Left renal pelvis (tissue), 4 donors: ENCODE measurements at regions not wholly inside any gene's neighbourhood (a gene's known extent, or its start where the extent isn't known, plus 50 kb on each side); places are given as distances from the start of the nearest gene placed in this dataset.
"Not testable (repeated sequence)": the region's sequence is repeated elsewhere in the genome, so short reads cannot be mapped to it uniquely, and the experiment has no call there.

Experiments used
- DNase-seq, 4 donors: peaks; one replicate each; pipeline ENCODE4 v3.0.0-alpha.2; 2013; ENCODE audit warnings: low read depth in 4 of 4, low spot score in 3 of 4

- DNase-seq = peak in 1 of 4 donors; percentile 47
These were observed 313.0 kb upstream of the ZNF608 start for GRCh38 chr5:125059255-125060002.

- no peak for DNase-seq
These were observed 315.3 kb upstream of the ZNF608 start for GRCh38 chr5:125061726-125062125.

GRCh38 chr5:125064621-125065438, 318.4 kb upstream of the ZNF608 start:
- DNase-seq = no peak

- no peak for DNase-seq
These were observed 319.3 kb upstream of the ZNF608 start for GRCh38 chr5:125065741-125066140.

GRCh38 chr5:125070961-125071360, 324.5 kb upstream of the ZNF608 start:
- no peak for DNase-seq

- DNase-seq = no peak
These were observed 326.7 kb upstream of the ZNF608 start for GRCh38 chr5:125073090-125073489.

GRCh38 chr5:125075567-125075966, 329.1 kb upstream of the ZNF608 start:
- DNase-seq = no peak

- DNase-seq = not testable (repeated sequence)
These were observed 332.6 kb upstream of the ZNF608 start for GRCh38 chr5:125079028-125079427.

GRCh38 chr5:125081101-125081500, 334.7 kb upstream of the ZNF608 start:
- DNase-seq = no peak

GRCh38 chr5:125083981-125084380, 337.5 kb upstream of the ZNF608 start:
- DNase-seq = no peak

GRCh38 chr5:125085797-125086505, 339.5 kb upstream of the ZNF608 start:
- DNase-seq = no peak

GRCh38 chr5:125088522-125089105, 342.2 kb upstream of the ZNF608 start:
- no peak for DNase-seq

GRCh38 chr5:125092138-125092537, 345.7 kb upstream of the ZNF608 start:
- DNase-seq = not testable (repeated sequence)

GRCh38 chr5:125093776-125094175, 347.3 kb upstream of the ZNF608 start:
- no peak for DNase-seq

GRCh38 chr5:125100342-125100741, 353.9 kb upstream of the ZNF608 start:
- no peak for DNase-seq

GRCh38 chr5:125100951-125101350, 354.5 kb upstream of the ZNF608 start:
- DNase-seq = no peak

- no peak for DNase-seq
These were observed 357.0 kb upstream of the ZNF608 start for GRCh38 chr5:125103459-125103858.

GRCh38 chr5:125106271-125106670, 359.8 kb upstream of the ZNF608 start:
- no peak for DNase-seq

GRCh38 chr5:125106881-125107280, 360.4 kb upstream of the ZNF608 start:
- no peak for DNase-seq

GRCh38 chr5:125109293-125109692, 362.9 kb upstream of the ZNF608 start:
- no peak for DNase-seq

GRCh38 chr5:125109816-125110215, 363.4 kb upstream of the ZNF608 start:
- no peak for DNase-seq
